ENCODE measurements at regions not wholly inside any gene's neighbourhood (a gene's known extent, or its start where the extent isn't known, plus 50 kb on each side); places are given as distances from the start of the nearest gene placed in this dataset.

DNA sequence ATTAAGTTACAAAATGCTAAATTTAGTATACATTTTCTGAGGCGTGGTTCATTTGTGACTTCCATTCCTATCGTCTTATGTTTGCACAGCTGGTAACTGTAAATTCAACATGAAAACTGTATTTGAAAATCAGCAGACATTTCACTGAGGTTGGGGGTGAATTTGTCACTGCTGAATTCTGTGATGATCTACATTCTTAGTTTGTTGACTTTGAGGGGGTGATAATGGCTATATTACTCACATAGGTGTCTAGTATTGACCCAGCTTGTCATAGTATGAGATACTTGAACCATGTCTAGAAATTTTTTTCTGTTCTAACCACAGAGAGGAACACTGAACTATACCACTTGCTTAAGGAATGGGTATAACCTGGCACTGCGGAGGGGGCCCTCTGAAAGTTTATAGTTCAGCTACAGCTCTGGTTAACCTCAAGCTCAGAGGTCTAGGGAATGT lies 313.3 kb downstream of the PIK3R1 start:
- DNase-seq (peak in 2 of 5 donors; percentile 46 to 83), FAIRE-seq (no peak)
- Histone ChIP-seq H3K27me3 (ENCODE audit: control insufficient read depth, insufficient read depth, low read length) (no peaks in the 10 kb centered on the region), H3K9me3 (ENCODE audit: control insufficient read depth in 2 of 3, insufficient read depth in 1 of 3, low read length in 3 of 3) (no peaks in the 10 kb centered on the region), H3K36me3 (ENCODE audit: control insufficient read depth in 2 of 3, insufficient read depth in 3 of 3, low read length in 3 of 3) (no peaks in the 10 kb centered on the region), H3K4me1 (ENCODE audit: control insufficient read depth in 2 of 3, insufficient read depth in 2 of 3, low read depth in 1 of 3, low read length in 3 of 3) (peaks cover 6 to 7% (median 7%) of the 10 kb centered on the region in 3 donors), H3K4me3 (ENCODE audit: low read length in 3 of 3) (no peak overlapping the region), H3K9ac (ENCODE audit: low read length in 3 of 3) (no peak overlapping the region), H3K27ac (ENCODE audit: low read depth in 2 of 2, low read length in 2 of 2) (no peak overlapping the region)
- TF ChIP-seq, protein P1, sequence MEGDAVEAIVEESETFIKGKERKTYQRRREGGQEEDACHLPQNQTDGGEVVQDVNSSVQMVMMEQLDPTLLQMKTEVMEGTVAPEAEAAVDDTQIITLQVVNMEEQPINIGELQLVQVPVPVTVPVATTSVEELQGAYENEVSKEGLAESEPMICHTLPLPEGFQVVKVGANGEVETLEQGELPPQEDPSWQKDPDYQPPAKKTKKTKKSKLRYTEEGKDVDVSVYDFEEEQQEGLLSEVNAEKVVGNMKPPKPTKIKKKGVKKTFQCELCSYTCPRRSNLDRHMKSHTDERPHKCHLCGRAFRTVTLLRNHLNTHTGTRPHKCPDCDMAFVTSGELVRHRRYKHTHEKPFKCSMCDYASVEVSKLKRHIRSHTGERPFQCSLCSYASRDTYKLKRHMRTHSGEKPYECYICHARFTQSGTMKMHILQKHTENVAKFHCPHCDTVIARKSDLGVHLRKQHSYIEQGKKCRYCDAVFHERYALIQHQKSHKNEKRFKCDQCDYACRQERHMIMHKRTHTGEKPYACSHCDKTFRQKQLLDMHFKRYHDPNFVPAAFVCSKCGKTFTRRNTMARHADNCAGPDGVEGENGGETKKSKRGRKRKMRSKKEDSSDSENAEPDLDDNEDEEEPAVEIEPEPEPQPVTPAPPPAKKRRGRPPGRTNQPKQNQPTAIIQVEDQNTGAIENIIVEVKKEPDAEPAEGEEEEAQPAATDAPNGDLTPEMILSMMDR (IDR thresholded peaks at IDR 0.05; ENCODE audit: borderline replicate concordance, extremely low read depth, insufficient read depth), result no peak
- intact Hi-C loops (cut with DNase I), result no loop called here

DNA sequence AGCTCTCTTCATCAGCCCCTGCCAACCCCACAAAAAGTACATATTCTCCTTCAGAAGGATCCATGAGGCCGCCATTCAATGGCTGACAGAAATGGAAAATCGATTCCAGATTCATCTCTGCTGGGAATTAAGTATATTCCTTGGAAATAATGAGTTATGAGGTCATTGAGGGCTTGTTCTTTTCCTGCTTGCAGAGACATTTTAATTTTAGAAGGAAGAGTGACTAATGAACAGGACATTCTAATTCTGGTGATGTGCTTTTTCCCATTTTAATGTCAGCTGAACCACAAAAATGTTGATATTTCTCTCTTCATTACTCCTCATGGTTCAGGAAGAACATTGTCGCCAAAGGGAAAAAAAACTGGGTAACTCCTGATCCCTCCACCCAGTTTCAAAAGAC lies 314.0 kb downstream of the PIK3R1 start:
- intact Hi-C loops (cut with DNase I), result no loop called here
- peaks cover 7 to 11% (median 8%) of the 10 kb centered on the region in 3 donors for H3K4me1 ChIP-seq (ENCODE audit: control insufficient read depth in 2 of 3, insufficient read depth in 2 of 3, low read depth in 1 of 3, low read length in 3 of 3)
- H3K9ac ChIP-seq (ENCODE audit: low read length in 3 of 3), result no peak overlapping the region
- H3K27me3 ChIP-seq (ENCODE audit: control insufficient read depth, insufficient read depth, low read length), result no peaks in the 10 kb centered on the region
- H3K36me3 ChIP-seq (ENCODE audit: control insufficient read depth in 2 of 3, insufficient read depth in 3 of 3, low read length in 3 of 3), result no peaks in the 10 kb centered on the region
- no peak overlapping the region for H3K4me3 ChIP-seq (ENCODE audit: low read length in 3 of 3)
- H3K9me3 ChIP-seq (ENCODE audit: control insufficient read depth in 2 of 3, insufficient read depth in 1 of 3, low read length in 3 of 3), result no peaks in the 10 kb centered on the region
- DNase-seq, result no peak
- H3K27ac ChIP-seq (ENCODE audit: low read depth in 2 of 2, low read length in 2 of 2), result no peak overlapping the region
- TF ChIP-seq, protein P1 (IDR thresholded peaks at IDR 0.05; ENCODE audit: borderline replicate concordance, extremely low read depth, insufficient read depth), result no peak
- FAIRE-seq, result no peak

DNA sequence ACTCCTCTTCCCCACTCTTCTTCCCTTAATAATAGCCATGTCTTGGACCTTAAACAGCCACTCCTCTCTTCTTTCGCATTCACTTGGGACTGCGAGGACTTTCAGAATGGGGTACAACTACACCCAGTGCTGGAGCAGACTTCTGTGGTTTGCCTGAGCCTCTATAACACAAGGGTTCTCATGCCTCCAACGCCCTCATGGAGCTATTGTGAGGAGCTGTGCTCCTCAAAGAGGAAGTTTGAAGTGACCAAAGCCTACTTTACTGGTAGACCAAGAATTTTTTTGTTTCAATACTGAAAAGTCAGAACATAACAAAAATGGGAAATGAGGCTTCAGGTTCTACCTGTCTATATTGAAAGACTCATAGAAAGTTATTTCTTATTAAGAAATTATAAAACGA lies 316.4 kb downstream of the PIK3R1 start:
- DNase-seq (no peak), FAIRE-seq (no peak)
- intact Hi-C loops (cut with DNase I), result loop anchor here (5.0 kb wide), 1 partner anchor 245 kb away; no protein-coding TSS in a partner anchor

More for the DNA sequence above, 316.4 kb downstream of the PIK3R1 start:
- no peaks in the 10 kb centered on the region for H3K36me3 ChIP-seq (ENCODE audit: control insufficient read depth in 2 of 3, insufficient read depth in 3 of 3, low read length in 3 of 3)
- peaks cover 7 to 13% (median 8%) of the 10 kb centered on the region in 3 donors for H3K4me1 ChIP-seq (ENCODE audit: control insufficient read depth in 2 of 3, insufficient read depth in 2 of 3, low read depth in 1 of 3, low read length in 3 of 3)
- no peak overlapping the region for H3K9ac ChIP-seq (ENCODE audit: low read length in 3 of 3)
- H3K27me3 ChIP-seq (ENCODE audit: control insufficient read depth, insufficient read depth, low read length), result no peaks in the 10 kb centered on the region
- H3K27ac ChIP-seq (ENCODE audit: low read depth in 2 of 2, low read length in 2 of 2), result no peak overlapping the region
- TF ChIP-seq, protein P1 (IDR thresholded peaks at IDR 0.05; ENCODE audit: borderline replicate concordance, extremely low read depth, insufficient read depth), result no peak
- no peaks in the 10 kb centered on the region for H3K9me3 ChIP-seq (ENCODE audit: control insufficient read depth in 2 of 3, insufficient read depth in 1 of 3, low read length in 3 of 3)
- no peak overlapping the region for H3K4me3 ChIP-seq (ENCODE audit: low read length in 3 of 3)

Measured in kidney (tissue), 13 donors.